ENCODE measurements at regions not wholly inside any gene's neighbourhood (a gene's known extent, or its start where the extent isn't known, plus 50 kb on each side); places are given as distances from the start of the nearest gene placed in this dataset.

- Histone ChIP-seq H3K27me3 (ENCODE audit: low read depth) (no peaks in the 10 kb centered on the region), H3K4me1 (no peaks in the 10 kb centered on the region), H3K4me3 (no peak overlapping the region), H3K27ac (no peak overlapping the region), H3K36me3 (no peaks in the 10 kb centered on the region), H3K9me3 (no peaks in the 10 kb centered on the region)
- intact Hi-C loops (cut with DNase I): no loop called here
- ATAC-seq (no peak), DNase-seq (no peak)
- no peak for TF ChIP-seq CTCF (IDR thresholded peaks at IDR 0.05)
Observed at GRCh38 chr5:153079396-153079795, 411.1 kb upstream of the GRIA1 start.

GRCh38 chr5:153080940-153081339 is 409.5 kb upstream of the GRIA1 start:
- Histone ChIP-seq H3K27me3 (ENCODE audit: low read depth) (no peaks in the 10 kb centered on the region), H3K9me3 (no peaks in the 10 kb centered on the region), H3K27ac (no peak overlapping the region), H3K36me3 (no peaks in the 10 kb centered on the region), H3K4me3 (no peak overlapping the region), H3K4me1 (no peaks in the 10 kb centered on the region)
- no peak for ATAC-seq
- intact Hi-C loops (cut with DNase I): no loop called here
- no peak for TF ChIP-seq CTCF (IDR thresholded peaks at IDR 0.05)
- no peak for DNase-seq

- Histone ChIP-seq H3K9me3 (no peaks in the 10 kb centered on the region), H3K36me3 (no peaks in the 10 kb centered on the region), H3K4me3 (no peak overlapping the region), H3K27ac (no peak overlapping the region), H3K27me3 (ENCODE audit: low read depth) (no peaks in the 10 kb centered on the region), H3K4me1 (no peaks in the 10 kb centered on the region)
- ATAC-seq (no peak), DNase-seq (no peak)
- intact Hi-C loops (cut with DNase I): no loop called here
- no peak for TF ChIP-seq CTCF (IDR thresholded peaks at IDR 0.05)
Observed at GRCh38 chr5:153081385-153081784, 409.1 kb upstream of the GRIA1 start.

- TF ChIP-seq CTCF (IDR thresholded peaks at IDR 0.05): no peak
- intact Hi-C loops (cut with DNase I): no loop called here
- Histone ChIP-seq H3K4me1 (no peaks in the 10 kb centered on the region), H3K27me3 (ENCODE audit: low read depth) (no peaks in the 10 kb centered on the region), H3K36me3 (no peaks in the 10 kb centered on the region), H3K9me3 (no peaks in the 10 kb centered on the region), H3K4me3 (no peak overlapping the region), H3K27ac (no peak overlapping the region)
- no peak for ATAC-seq
- DNase-seq: no peak
Observed at GRCh38 chr5:153084511-153084910, 406.0 kb upstream of the GRIA1 start.

- H3K27me3 ChIP-seq (ENCODE audit: low read depth): no peaks in the 10 kb centered on the region
- no peak overlapping the region for H3K27ac ChIP-seq
- H3K4me3 ChIP-seq: no peak overlapping the region
- no peak for ATAC-seq
- no peak for TF ChIP-seq CTCF (IDR thresholded peaks at IDR 0.05)
- H3K36me3 ChIP-seq: no peaks in the 10 kb centered on the region
- DNase-seq: no peak
- H3K9me3 ChIP-seq: no peaks in the 10 kb centered on the region
- intact Hi-C loops (cut with DNase I): no loop called here
- no peaks in the 10 kb centered on the region for H3K4me1 ChIP-seq
Observed at GRCh38 chr5:153086486-153086885, 404.0 kb upstream of the GRIA1 start.

- Histone ChIP-seq H3K4me1 (no peaks in the 10 kb centered on the region), H3K4me3 (no peak overlapping the region), H3K9me3 (no peaks in the 10 kb centered on the region), H3K27ac (no peak overlapping the region), H3K27me3 (ENCODE audit: low read depth) (no peaks in the 10 kb centered on the region), H3K36me3 (no peaks in the 10 kb centered on the region)
- DNase-seq (no peak), ATAC-seq (no peak)
- no peak for TF ChIP-seq CTCF (IDR thresholded peaks at IDR 0.05)
- intact Hi-C loops (cut with DNase I): no loop called here
Observed at GRCh38 chr5:153088538-153088937, 401.9 kb upstream of the GRIA1 start.

Measured in lower lobe of right lung (tissue), 2 donors.